Muscle of leg (tissue), 3 donors: ENCODE measurements at regions not wholly inside any gene's neighbourhood (a gene's known extent, or its start where the extent isn't known, plus 50 kb on each side); places are given as distances from the start of the nearest gene placed in this dataset.
"Not testable (repeated sequence)": the region's sequence is repeated elsewhere in the genome, so short reads cannot be mapped to it uniquely, and the experiment has no call there.

Source experiments
- DNase-seq: peaks from one replicate; pipeline ENCODE4 v3.0.0; 2013
- H3K27ac ChIP-seq: one replicate; pipeline ENCODE4 v1.5.1; 2013; ENCODE audit warnings: mild to moderate bottlenecking, low read length, control low read depth
- H3K27me3 ChIP-seq: one replicate; pipeline ENCODE4 v1.6.1; 2013; ENCODE audit warnings: low read length; ENCODE audit not compliant: control insufficient read depth, insufficient read depth
- H3K36me3 ChIP-seq: one replicate; pipeline ENCODE4 v1.6.1; 2013; ENCODE audit warnings: low read length; ENCODE audit not compliant: control insufficient read depth, insufficient read depth
- H3K4me1 ChIP-seq: one replicate; pipeline ENCODE4 v1.6.1; 2013; ENCODE audit warnings: low read length; ENCODE audit not compliant: control insufficient read depth, insufficient read depth
- H3K4me3 ChIP-seq: one replicate; pipeline ENCODE4 v1.5.1; 2013; ENCODE audit warnings: low read length, control low read depth
- H3K9me3 ChIP-seq: replicated peaks from 2 replicates; pipeline ENCODE4 v1.6.1; 2013; ENCODE audit warnings: low read depth, low read length; ENCODE audit not compliant: control insufficient read depth
- WGBS: methylation state at CpG from one replicate; pipeline ENCODE4 v1.1.5; 2013; ENCODE audit warnings: missing lambda C conversion rate; ENCODE audit not compliant: insufficient coverage; 5-methylcytosine and 5-hydroxymethylcytosine counted together

GRCh38 chr4:164595751-164596150, 158.2 kb upstream of the SMIM31 start:
- H3K4me1 ChIP-seq = no peaks in the 10 kb centered on the region
- H3K36me3 ChIP-seq = no peaks in the 10 kb centered on the region
- 87% methylated on average over 2 of the region's 4 CpGs for WGBS
- no peaks in the 10 kb centered on the region for H3K9me3 ChIP-seq
- H3K27ac ChIP-seq = no peak overlapping the region
- H3K4me3 ChIP-seq = no peak overlapping the region
- no peak for DNase-seq
- H3K27me3 ChIP-seq = no peaks in the 10 kb centered on the region

DNA sequence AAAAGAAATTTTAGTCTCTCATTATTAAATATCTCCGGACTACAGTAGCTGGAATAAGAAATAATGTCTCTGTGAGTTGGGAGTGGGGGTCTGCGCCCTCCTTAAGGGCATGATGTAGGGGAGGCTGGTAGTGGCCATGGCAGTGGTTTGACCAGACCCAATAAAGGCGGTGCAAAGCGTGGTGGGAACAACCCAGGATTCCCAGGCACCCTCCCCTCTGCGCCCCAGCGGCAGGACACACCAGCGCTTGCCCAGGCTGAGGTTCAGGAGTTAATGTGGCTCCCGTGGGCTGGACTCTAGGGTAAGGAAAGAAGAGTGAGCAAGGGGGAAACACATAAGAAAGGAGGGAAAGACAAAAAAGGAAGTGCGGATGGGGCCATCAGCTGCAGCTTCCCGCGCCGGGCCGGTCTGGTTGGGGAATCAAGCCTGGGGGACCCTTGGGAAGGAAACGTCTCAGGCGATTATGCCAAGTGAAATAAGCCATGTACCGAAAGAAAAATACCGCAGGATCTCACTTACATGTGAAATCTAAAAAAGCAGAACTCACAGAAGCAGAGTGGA, 157.5 kb upstream of the SMIM31 start:
- Histone ChIP-seq H3K36me3 (no peaks in the 10 kb centered on the region), H3K27me3 (no peaks in the 10 kb centered on the region), H3K4me3 (no peak overlapping the region), H3K9me3 (no peaks in the 10 kb centered on the region), H3K4me1 (no peaks in the 10 kb centered on the region), H3K27ac (no peak overlapping the region)
- 73% methylated on average over 8 of the region's 17 CpGs for WGBS
- no peak for DNase-seq

GRCh38 chr4:164596927-164597326, 157.0 kb upstream of the SMIM31 start:
- Histone ChIP-seq H3K4me1 (no peaks in the 10 kb centered on the region), H3K9me3 (no peaks in the 10 kb centered on the region), H3K27me3 (no peaks in the 10 kb centered on the region), H3K27ac (no peak overlapping the region), H3K4me3 (no peak overlapping the region), H3K36me3 (no peaks in the 10 kb centered on the region)
- DNase-seq = no peak
- WGBS = no CpG with 5 or more reads among the region's 1 CpG

DNA sequence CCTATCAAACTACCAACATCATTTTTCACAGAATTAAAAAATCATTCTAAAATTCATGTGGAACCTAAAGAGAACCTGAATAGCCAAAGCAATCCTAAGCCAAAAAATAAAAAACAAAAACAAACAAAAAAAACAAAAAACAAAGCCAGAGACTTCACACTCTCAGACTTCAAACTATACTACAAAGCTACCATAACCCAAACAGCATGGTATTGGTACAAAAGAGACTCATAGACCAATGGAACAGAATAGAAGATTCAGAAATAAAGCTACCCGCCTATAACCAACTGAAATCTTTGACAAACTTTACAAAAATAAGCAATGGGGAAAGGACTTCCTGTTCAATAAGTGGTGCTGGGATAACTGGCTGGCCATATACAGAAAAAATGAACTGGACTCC, 152.3 kb upstream of the SMIM31 start:
- no peak for DNase-seq

DNA sequence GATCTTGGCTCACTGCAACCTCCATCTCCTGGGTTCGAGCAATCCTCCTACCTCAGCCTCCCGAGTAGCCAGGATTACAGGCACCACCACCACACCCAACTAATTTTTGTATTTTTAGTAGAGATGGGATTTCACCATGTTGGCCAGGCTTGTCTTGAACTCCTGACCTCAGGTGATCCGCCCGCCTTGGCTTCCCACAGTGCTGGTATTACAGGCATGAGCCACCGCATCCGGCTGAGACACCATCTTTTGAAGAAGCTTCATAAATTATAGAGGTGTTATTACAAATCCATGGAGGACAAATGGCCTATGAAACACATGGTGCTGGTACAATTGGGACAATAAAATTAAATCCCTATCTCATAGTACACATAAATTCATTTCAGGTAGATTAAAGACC, 148.1 kb upstream of the SMIM31 start:
- not testable (repeated sequence) for H3K36me3 ChIP-seq, H3K4me3 ChIP-seq, H3K27me3 ChIP-seq, H3K27ac ChIP-seq, DNase-seq, H3K4me1 ChIP-seq, H3K9me3 ChIP-seq
- WGBS = no CpG with 5 or more reads among the region's 6 CpGs

More for the DNA sequence above, 152.3 kb upstream of the SMIM31 start:
- no peaks in the 10 kb centered on the region for H3K4me1 ChIP-seq
- WGBS = no CpG with 5 or more reads among the region's 1 CpG
- no peaks in the 10 kb centered on the region for H3K36me3 ChIP-seq
- no peak overlapping the region for H3K27ac ChIP-seq
- H3K4me3 ChIP-seq = no peak overlapping the region
- H3K27me3 ChIP-seq = no peaks in the 10 kb centered on the region
- H3K9me3 ChIP-seq = peaks cover 3% of the 10 kb centered on the region

GRCh38 chr4:164606478-164606877, 147.5 kb upstream of the SMIM31 start:
- no peak overlapping the region for H3K4me3 ChIP-seq
- DNase-seq = no peak
- H3K27ac ChIP-seq = no peak overlapping the region
- H3K36me3 ChIP-seq = no peaks in the 10 kb centered on the region
- H3K27me3 ChIP-seq = no peaks in the 10 kb centered on the region
- no peaks in the 10 kb centered on the region for H3K4me1 ChIP-seq
- H3K9me3 ChIP-seq = peaks cover 3% of the 10 kb centered on the region

DNA sequence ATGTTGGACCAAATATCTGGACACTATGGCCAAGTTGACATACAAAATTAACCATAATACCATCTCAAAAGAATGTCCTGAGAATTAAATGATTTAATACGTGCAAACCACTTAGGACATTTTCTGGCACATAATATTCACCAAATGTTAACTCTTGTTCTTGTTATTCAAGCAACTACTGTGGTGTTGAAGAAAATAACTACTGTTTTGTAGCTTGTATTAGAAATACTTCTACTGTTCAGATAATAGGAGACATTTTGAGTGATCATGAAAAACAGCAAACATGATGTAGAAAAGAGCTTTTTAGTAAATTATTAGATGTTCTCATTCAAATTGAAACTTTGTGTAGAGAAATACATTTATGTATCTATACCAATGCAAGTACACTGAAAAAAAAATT, 140.7 kb upstream of the SMIM31 start:
- no peaks in the 10 kb centered on the region for H3K4me1 ChIP-seq
- no peaks in the 10 kb centered on the region for H3K9me3 ChIP-seq
- WGBS = no CpG with 5 or more reads among the region's 1 CpG
- no peak overlapping the region for H3K27ac ChIP-seq
- H3K27me3 ChIP-seq = no peaks in the 10 kb centered on the region
- H3K4me3 ChIP-seq = no peak overlapping the region
- no peaks in the 10 kb centered on the region for H3K36me3 ChIP-seq
- DNase-seq = no peak

DNA sequence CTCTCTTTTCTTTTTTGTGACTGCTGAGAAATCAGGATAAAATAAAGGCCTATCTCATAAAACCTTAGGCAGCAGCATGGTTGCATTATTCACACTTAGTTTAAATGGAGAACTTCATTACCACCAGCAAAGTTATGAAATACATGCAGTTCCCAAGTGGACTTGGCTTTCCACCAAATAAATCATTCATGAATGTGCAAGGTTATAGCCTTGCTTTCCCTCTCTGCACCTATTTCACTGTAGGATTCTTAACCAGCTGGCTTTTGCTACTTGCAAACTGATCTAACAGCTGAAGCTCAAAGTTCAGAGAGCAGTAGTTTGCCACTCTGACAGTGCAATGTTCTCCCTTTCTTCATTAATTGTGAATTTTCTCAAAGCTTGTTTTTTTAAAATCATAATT, 140.1 kb upstream of the SMIM31 start:
- Histone ChIP-seq H3K9me3 (no peaks in the 10 kb centered on the region), H3K36me3 (no peaks in the 10 kb centered on the region), H3K4me1 (no peaks in the 10 kb centered on the region), H3K27ac (no peak overlapping the region), H3K27me3 (no peaks in the 10 kb centered on the region), H3K4me3 (no peak overlapping the region)
- DNase-seq = peak; percentile 1

GRCh38 chr4:164614329-164614728, 139.6 kb upstream of the SMIM31 start:
- no peak for DNase-seq
- H3K27me3 ChIP-seq = no peaks in the 10 kb centered on the region
- no peak overlapping the region for H3K27ac ChIP-seq
- H3K4me3 ChIP-seq = no peak overlapping the region
- no peaks in the 10 kb centered on the region for H3K4me1 ChIP-seq
- no peaks in the 10 kb centered on the region for H3K36me3 ChIP-seq
- H3K9me3 ChIP-seq = no peaks in the 10 kb centered on the region
- WGBS = 67% methylated on average over 1 of the region's 2 CpGs

- Histone ChIP-seq H3K27me3 (no peaks in the 10 kb centered on the region), H3K4me3 (no peak overlapping the region), H3K36me3 (no peaks in the 10 kb centered on the region), H3K9me3 (no peaks in the 10 kb centered on the region), H3K27ac (no peak overlapping the region), H3K4me1 (no peaks in the 10 kb centered on the region)
- 62% methylated on average over 3 of the region's 4 CpGs for WGBS
- DNase-seq = no peak
These were observed 138.9 kb upstream of the SMIM31 start for GRCh38 chr4:164614999-164615398.

- no peak overlapping the region for H3K27ac ChIP-seq
- no peak for DNase-seq
- H3K36me3 ChIP-seq = no peaks in the 10 kb centered on the region
- no peaks in the 10 kb centered on the region for H3K9me3 ChIP-seq
- H3K4me3 ChIP-seq = no peak overlapping the region
- H3K4me1 ChIP-seq = no peaks in the 10 kb centered on the region
- no peaks in the 10 kb centered on the region for H3K27me3 ChIP-seq
These were observed 138.0 kb upstream of the SMIM31 start for GRCh38 chr4:164615964-164616363.
